Left renal pelvis (tissue), 4 donors: ENCODE measurements at regions not wholly inside any gene's neighbourhood (a gene's known extent, or its start where the extent isn't known, plus 50 kb on each side); places are given as distances from the start of the nearest gene placed in this dataset.

Experiments
- DNase-seq, 4 donors: peaks; one replicate each; pipeline ENCODE4 v3.0.0-alpha.2; 2013; ENCODE audit warnings: low read depth in 4 of 4, low spot score in 3 of 4

DNA sequence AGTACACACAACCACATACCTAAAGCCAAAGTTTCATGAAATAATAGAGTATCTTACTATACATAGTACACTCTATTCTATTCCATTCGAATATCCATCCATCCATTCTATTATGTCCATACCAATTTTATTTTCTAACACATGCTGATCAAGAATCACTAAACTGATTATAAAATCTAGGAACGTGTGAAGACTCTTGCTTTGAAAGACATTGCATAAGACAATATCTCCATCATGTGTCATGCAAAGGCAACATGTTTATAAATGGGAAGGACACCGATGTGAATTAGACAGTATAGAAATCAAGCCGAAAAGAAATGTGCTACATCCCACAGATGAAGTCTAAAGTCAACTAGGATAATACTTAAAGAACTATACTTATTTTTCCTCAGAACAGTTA is 1561.5 kb upstream of the TENM4 start:
- no peak for DNase-seq

DNA sequence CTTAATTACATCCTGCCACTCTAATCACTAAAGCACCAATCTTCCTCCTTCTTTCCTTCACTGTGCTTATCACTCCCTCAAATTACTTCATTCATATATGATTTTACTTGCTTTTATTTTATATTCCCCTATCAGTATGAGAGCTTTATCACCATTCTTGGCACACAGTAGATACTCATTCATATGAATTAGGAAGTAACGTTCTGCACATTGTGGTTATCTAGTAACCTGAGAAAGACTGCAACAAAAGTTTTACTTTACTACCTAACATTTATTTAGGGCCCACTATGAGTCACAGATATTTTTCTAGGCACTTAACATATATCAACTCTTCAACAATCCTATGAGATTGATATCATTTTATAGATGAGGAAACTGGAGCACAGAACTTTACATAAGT is 1559.9 kb upstream of the TENM4 start:
- no peak for DNase-seq

DNA sequence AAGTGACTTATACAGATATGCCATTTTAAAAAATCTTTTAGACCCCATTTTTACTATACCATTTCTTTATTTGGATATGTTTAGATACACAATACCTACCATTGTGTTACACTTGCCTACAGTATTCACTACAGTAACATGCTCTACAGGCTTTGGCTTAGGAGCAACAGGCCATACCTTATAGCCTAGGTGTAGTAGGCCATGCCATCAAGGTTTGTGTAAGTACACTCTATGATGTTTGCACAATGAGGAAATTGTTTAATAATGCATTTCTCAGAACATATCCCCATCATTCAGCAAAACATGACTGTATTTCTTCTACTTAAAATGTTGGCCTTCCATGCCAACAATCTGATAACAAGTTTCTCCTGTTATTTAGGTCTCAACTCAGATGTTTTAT is 1559.5 kb upstream of the TENM4 start:
- no peak for DNase-seq

DNA sequence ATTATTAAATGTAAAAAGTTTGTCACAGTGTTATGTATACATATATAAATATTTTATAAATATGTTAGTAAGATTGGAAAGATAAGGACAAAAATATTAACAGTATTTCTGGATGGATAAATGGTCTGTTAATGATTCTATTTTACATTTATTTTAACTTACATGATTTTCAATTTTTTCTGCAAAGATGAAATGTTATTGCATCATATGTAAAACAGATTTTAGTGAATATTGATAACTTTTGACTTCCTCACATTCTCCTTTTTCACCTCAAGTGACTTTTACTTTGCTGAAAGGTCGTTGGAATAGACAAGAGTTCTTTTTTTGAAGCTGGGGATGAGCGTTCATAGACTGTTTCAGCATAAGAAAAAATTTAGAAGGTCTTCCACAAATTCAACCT is 1554.7 kb upstream of the TENM4 start:
- no peak for DNase-seq

DNA sequence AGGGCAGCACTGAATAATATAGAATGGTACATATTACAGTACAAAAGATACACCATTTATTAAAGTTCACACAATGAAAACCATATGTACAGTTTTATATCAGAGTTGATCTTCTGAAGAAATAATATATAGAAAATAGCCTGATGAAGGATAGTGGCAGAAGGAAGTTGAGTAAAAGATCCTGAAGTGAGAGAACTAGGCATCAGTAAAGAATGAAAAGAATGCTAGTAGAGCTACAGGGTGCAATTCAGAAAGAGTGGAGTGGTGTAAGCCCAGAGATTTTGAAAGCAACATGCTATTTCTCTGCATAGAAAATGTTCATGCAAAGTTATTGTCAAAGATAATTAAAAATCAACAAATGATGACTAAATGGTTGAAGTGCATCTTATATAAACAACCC is 1552.7 kb upstream of the TENM4 start:
- DNase-seq: no peak

DNA sequence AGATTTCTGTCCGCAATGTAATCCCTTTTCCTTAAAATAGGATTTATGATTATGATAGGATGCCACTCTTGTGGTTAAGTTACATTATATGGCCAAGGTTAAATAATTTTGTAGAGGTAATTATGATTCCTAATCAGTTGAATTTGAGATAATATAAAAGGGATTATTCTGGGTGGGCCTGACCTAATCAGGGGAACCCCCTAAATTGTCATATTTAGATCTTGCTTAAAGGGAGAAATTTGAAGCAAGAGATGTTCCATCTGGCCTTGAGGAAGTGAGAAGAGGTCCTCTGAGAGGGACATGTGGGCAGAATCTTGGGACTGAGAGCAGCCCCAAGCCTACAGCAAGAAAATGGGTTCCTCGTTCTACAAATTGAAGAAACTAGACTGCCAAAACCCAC is 1550.1 kb upstream of the TENM4 start:
- DNase-seq: no peak

DNA sequence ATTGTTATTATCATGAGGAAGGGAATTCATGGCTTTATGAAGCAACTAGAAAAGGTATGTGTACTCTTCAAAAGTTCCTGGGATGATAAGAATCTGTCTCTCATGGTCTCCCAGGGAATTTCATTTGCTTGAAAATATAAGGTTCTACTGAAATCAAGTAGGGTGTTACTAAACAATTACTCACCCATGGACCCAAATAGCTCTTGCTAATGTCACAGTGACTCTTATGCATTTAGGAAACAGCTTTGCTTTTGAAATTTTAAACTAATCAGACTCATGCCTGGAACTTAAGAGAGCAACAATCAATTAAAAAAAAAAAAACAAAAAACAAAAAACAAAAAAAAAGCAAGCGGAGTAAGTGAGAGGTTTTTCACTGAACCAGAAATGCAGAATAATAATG is 1546.3 kb upstream of the TENM4 start:
- no peak for DNase-seq

DNA sequence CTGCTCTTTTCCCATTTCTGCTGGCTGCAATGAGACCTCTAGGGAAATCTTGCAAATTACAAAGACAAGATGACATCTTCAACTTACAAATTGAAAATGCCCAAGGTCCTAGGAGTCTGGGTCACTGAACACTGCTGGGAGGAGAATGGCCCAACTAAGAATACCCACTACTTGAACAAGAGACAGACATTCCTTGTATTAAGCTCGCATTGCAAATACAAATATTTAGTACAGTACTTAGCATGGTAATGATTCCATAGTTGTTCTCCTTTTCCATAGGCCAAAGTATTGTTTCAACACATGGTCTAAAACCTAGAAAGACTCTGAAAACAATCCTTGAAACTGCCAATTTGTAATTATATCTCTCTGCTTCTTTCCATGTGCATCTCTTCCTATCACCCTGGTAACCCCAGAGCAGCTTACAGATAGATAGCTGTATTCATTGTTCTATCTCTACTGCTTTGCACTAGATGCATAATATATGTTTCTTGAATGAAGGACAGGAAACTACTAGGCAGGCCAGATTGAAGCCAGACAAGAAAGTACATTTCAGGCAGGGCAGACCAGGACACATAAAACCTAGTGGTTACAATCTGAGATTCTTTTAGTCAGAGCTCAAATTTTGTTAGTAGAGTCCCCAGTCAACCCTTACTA is 1545.7 kb upstream of the TENM4 start:
- DNase-seq: no peak

DNA sequence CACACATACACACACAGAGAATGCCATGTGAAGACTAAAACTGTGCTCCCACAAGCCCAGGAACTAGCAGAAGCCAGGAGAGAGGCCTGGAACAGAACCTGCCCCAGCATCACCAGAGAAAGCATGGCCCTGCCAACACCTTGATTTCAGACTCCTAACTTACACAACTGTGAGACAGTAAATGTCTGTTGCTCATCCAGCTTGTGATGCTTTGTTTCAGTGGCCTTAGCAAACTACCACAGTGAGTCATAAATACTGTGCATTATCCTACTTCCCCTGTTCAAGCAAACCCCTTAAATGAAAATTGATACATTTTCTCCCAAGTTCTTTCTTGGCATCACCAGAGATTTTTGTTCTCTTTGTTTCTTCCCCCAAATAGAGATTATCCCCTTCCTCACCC is 1539.4 kb upstream of the TENM4 start:
- DNase-seq: no peak

DNA sequence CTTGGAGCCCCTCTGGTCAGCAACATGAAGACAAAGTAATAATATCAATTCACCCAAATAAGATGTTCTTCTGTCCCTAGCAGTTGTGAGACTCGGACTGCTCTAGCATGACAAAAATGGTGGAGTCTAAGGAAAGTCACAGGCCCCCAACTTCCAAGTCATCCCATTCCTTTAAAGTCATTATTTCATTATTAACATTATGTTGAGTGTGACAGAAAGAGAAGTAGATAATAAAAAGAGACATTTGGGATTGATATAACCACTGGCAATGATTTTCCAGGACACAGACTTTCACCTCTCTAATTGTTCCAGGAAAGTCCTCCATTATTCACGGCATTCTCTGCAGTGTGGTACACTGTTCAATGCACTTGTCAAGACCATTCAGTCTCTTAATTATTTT is 1533.0 kb upstream of the TENM4 start:
- DNase-seq: no peak

DNA sequence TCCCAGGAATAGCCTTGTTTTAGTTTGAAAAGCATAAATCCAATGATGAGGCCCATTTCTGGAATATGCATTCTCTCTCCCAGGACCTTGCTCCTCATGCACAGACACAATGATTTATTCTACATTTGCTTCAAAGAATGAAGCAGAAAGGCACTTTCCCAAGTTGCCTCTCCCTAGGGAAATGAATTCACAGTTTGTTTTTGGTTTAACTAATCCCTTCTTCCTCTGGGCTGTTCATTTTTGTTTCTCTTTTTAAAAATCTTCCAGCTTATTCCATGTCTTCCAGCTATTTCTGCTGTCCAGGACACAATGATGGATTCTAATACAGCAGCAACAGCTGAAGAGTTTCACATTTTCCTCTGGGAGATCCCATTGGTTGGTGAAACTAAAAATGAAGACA is 1529.2 kb upstream of the TENM4 start:
- no peak for DNase-seq

DNA sequence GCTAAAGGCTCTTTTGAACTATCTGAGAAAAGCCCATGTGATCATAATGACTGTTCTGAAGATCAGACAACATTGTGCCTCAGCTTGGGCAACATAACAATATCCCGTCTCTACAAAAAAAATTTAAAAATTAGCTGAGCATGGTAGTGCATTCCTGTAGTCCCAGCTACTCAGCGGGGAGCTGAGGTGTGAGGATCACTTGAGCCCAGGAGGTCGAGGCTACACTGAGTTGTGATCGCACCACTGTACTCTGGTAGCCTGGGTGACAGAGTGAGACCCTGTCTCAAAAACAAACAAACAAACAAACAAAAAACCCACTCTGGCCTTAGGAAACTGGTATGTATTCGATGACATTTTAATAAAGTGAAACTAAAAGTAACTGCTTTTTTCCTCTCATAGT is 1526.8 kb upstream of the TENM4 start:
- DNase-seq: no peak

DNA sequence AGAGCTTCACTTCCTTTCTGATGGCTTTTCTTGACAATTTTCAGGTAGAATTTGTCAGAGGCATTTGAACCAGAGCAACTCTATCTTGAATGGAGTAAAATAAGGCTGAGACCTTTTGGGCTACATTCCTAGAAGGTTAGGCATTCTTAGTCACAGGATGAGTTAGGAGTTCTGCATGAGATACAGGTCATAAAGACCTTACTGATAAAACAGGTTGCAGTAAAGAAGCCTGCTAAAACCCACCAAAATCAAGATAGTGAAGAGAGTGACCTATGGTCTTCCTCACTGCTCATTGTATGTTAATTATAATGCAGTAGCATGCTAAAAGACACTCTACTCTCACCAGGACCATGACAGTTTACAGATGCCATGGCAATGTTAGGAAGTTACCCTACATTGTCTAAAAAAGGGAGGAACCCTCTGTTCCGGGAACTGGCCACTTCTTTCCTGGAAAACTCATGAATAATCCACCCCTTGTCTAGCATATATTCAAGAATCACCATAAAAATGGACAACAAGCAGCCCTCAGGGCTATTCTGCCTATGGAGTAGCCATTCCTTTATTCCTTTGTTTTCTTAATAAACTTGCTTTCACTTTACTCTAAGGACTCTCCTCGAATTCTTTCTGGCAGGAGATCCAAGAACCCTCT is 1519.7 kb upstream of the TENM4 start:
- DNase-seq: no peak

DNA sequence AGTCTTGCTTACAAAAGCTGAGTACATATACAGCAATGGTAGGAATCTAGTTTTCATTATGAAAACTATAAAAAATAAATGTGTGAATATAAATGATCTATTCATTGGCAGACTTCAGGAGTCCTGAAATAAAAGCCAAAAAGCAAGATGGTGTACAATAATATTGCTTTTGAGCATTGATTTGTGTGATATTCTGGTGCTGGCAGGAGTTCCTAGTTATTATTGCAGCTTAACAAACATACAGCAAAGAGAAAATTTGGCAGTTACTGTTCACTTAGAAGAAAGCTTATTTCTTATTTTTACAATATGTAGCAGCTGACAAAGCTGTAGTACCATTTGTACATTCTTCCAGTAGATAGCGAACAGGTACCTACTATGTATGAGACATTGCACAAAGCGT is 1518.9 kb upstream of the TENM4 start:
- no peak for DNase-seq

DNA sequence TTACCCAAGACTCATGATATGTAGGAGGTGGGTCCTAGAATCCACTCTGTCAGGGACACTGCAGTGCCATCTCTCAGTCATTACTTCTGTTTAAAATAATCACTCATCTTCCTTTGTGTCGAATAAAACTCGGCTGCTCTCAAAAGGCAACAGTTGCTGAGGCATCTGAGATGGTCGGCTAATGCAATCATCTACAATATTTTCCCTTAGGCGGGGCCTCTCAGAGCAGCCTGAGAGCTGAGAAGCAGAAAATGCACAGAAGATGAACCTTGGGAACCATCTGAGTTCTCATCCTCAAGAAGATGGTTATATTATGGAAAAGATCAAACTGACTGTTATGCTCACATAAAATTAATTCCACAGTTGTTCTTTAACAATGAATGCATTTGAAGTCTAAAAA is 1518.2 kb upstream of the TENM4 start:
- DNase-seq: no peak

DNA sequence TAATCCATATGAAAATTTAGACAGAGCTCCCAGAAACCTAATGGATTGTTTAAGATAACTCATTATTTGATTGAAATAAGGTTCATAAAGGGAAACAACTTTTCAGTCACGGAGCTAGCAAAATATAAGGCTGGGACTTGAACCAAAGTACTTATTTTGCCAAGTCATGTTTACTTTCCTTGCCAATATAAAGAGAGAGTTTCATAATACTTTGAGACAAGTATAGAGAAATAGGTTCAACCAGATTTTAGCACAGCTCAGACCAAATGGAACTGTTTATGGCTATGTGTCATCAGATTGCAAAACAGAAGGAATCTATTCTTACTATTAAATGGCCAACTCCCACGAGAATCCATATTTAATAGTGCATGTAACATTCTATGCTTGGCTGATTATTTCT is 1517.5 kb upstream of the TENM4 start:
- DNase-seq: no peak

DNA sequence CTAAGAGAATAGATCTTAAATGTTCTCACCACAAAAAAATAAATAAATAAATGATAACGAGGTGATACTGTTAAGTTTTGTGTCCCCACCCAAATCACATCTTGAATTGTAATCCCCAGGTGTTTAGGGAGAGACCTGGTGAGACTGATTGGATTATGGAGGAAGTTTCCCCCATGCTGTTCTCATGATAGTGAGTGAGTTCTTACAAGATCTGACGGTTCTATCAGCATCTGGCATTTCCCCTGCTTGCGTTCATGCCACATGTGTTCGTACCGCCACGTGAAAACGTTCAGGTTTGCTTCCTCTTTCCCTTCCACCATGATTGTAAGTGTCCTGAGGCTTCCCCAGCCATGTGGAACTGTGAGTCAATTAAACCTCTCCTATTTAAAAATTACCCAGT is 1514.8 kb upstream of the TENM4 start:
- no peak for DNase-seq

DNA sequence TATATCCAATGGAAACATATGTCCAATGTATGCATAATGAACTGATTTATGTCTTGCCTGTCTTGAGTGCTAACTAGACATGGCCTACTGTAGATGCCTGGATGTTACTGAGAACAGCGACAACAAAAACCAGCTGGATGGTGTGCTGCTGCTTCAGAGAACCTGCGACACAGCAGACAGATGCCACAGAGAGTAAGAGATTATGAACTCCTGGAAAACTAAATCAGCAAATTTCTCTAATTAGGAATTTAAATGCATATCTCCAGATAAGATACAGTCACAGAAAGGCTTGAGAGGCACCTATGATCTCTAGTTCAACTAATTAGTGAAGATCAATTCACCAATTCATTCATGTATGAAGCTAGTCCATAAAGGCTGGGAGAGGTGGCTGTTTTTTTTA is 1508.0 kb upstream of the TENM4 start:
- DNase-seq: no peak

DNA sequence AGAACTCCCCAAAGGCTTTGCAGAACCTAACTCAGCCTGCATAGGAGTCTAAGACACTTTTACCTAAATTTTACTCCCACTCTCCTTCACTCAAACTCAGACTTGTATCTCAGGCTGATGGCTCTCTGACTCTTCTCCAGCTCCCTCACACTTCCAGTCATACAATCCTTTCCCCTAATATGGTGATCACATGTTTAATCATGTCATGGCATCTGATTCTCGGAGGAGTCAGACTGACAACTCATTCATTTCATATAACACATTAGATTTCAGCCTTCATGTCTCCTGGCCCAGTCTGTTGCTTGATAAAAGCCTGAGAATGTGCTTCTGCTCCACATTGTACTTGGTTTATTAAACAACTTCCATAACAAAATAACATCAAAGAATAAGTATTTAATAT is 1503.9 kb upstream of the TENM4 start:
- DNase-seq: no peak

DNA sequence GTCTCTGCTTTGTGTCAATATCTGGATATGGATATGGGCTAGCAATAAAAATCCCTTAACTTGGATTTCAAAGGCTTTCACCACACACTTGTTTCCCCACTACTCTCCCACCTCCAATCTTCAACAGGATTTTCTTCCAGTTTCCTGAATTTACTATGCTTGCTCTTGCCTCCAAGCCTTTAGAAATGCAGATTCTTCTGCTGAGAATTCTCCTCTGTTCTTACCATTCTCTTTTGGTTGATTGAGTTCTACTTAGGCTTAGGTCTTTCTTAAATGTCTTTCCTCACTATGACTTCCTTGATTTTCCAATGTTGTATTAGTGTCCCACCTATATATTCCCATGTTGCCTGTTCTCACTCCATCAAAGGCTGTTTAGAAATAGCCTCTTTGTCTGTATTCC is 1502.4 kb upstream of the TENM4 start:
- DNase-seq: no peak

DNA sequence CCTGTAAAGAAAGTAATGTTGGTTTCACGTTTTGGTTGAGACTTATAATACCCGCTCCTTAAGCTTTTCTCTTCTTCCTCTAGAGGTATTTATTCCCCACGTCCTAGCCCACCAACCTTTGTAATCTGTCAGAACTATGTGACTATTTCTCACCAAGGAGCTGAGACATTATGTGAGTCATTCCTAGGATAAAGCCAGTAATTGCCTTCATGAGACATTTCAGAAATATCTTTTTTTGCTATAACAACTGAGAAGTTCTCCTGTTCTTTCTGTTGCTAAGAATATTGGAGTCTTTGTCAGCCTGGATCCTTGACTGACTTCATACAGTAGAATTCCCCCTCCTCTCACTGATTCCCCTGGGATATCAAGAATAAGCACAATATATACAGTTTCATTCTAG is 1497.0 kb upstream of the TENM4 start:
- DNase-seq: no peak

DNA sequence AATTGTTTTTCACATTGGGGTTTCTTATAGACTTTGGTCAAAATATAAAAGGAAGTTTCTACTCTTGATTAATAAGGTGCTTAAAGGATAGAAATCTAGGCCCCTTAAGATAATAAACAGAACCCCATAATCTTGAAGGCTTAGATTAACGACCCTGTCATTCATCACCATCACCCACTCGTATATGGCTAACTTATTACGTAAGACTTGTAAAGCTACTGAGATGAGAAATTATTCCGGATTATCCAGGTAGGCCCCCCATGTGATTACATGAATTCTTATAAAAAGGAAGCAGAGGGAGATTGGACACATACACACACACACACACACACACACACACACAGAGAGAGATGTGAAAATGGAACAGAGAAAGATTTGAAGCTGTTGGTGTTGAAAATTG is 1489.2 kb upstream of the TENM4 start:
- DNase-seq: no peak
